Psoas muscle (tissue), 7 donors: ENCODE measurements at regions not wholly inside any gene's neighbourhood (a gene's known extent, or its start where the extent isn't known, plus 50 kb on each side); places are given as distances from the start of the nearest gene placed in this dataset.

ENCODE experiments used
- ATAC-seq, 4 donors: fragments of 200-7000 bp; cut with Tn5 transposase; one replicate each; pipeline ENCODE4 v1.9.1; 2020; ENCODE audit warnings: moderate library complexity in 3 of 4, mild to moderate bottlenecking in 2 of 4
- DNase-seq, 2 donors: peaks; one replicate each; pipeline ENCODE4 v3.0.0-alpha.2; 2020
- H3K27ac ChIP-seq: fragments of 200-600 bp; one replicate; pipeline ENCODE4 v1.8.0; 2022
- H3K27me3 ChIP-seq, 3 donors: fragments of 200-600 bp in 1 of 3; one replicate each; pipeline versions ENCODE4 v1.6.1 to v1.8.0; 2013 to 2022; ENCODE audit warnings: low read length in 2 of 3, mild to moderate bottlenecking in 2 of 3, moderate library complexity in 1 of 3; ENCODE audit not compliant: insufficient read depth in 3 of 3
- H3K36me3 ChIP-seq, 2 donors: fragments of 200-600 bp in 1 of 2; one replicate each; pipeline versions ENCODE4 v1.6.1 to v1.8.0; 2013 to 2022; ENCODE audit warnings: low read depth in 1 of 2, mild to moderate bottlenecking in 1 of 2, moderate library complexity in 1 of 2; ENCODE audit not compliant: insufficient read depth in 1 of 2
- H3K4me1 ChIP-seq: fragments of 200-600 bp; one replicate; pipeline ENCODE4 v1.8.0; 2022
- H3K4me3 ChIP-seq: fragments of 200-600 bp; one replicate; pipeline ENCODE4 v1.8.0; 2022; ENCODE audit warnings: mild to moderate bottlenecking
- H3K9me3 ChIP-seq: fragments of 200-600 bp; one replicate; pipeline ENCODE4 v1.8.0; 2022
- WGBS, 3 donors: extraction: QIAGEN DNeasy Blood & Tissue Kit; methylation state at CpG; one replicate each; pipeline versions ENCODE4 v1.1.6 to v1.1.7; 2013; 5-methylcytosine and 5-hydroxymethylcytosine counted together
- intact Hi-C, 2 donors: fragments of 100-400 bp; cut with DNase I; formaldehyde crosslinking; loops; one replicate each; pipeline versions ENCODE4 v1.11.0 to v1.14.2; 2022
- TF ChIP-seq, protein P1 (sequence below): fragments of 200-600 bp; IDR thresholded peaks from one replicate; pipeline ENCODE4 v1.8.0; 2022; ENCODE audit warnings: antibody characterized with exemption
- donor health status: healthy with polysubstance abuse.
- donor health status: DM: no; HTN: no; CAD: no; lungs with moderate emphysema.
- donor health status: Bipolar disorder and iron deficiency.
- donor health status: healthy.
- donor health status: DM: yes; HTN: yes; CAD: no.
- donor health status: DM: no; HTN: no; CAD: no.
- donor health status: DM: yes; HTN: yes; CAD: no.

DNA sequence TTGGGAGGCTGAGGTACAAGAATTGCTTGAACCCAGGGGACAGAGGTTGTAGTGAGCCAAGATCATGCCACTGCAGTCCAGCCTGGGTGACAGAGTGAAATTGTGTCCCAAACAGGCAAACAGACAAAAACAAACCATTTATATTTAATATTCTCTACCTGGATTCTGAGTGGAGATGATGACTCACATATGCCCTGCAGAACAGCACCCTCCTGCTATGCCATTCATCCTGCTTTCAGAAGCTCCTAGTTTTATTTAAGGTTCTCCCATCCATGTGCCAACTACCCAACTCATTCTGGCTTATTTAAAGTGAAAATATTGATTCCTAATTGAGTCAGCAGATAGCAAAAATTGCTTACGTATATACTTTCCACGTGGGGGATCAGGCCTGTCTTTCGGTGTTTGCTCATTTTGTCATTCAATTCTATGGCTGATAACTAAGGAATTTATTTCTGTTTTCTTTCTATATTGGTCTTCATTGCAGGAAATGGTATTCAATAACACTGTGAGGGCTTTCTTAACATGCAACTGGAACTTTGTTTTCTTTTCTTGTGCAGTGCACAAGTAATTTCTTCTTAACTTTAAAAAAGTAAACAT, 459.1 kb upstream of the JAG1 start:
- intact Hi-C loops = no loop called here
- H3K9me3 ChIP-seq = no peaks in the 10 kb centered on the region
- H3K27ac ChIP-seq = no peak overlapping the region
- no peak for ATAC-seq
- DNase-seq = no peak
- H3K4me1 ChIP-seq = no peaks in the 10 kb centered on the region
- no peaks in the 10 kb centered on the region for H3K36me3 ChIP-seq
- H3K27me3 ChIP-seq = no peaks in the 10 kb centered on the region
- TF ChIP-seq, protein P1, sequence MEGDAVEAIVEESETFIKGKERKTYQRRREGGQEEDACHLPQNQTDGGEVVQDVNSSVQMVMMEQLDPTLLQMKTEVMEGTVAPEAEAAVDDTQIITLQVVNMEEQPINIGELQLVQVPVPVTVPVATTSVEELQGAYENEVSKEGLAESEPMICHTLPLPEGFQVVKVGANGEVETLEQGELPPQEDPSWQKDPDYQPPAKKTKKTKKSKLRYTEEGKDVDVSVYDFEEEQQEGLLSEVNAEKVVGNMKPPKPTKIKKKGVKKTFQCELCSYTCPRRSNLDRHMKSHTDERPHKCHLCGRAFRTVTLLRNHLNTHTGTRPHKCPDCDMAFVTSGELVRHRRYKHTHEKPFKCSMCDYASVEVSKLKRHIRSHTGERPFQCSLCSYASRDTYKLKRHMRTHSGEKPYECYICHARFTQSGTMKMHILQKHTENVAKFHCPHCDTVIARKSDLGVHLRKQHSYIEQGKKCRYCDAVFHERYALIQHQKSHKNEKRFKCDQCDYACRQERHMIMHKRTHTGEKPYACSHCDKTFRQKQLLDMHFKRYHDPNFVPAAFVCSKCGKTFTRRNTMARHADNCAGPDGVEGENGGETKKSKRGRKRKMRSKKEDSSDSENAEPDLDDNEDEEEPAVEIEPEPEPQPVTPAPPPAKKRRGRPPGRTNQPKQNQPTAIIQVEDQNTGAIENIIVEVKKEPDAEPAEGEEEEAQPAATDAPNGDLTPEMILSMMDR = no peak
- H3K4me3 ChIP-seq = no peak overlapping the region
- WGBS, 3 donors = 84 to 87% (median 84%) methylated on average over 3 of the region's 3 CpGs

DNA sequence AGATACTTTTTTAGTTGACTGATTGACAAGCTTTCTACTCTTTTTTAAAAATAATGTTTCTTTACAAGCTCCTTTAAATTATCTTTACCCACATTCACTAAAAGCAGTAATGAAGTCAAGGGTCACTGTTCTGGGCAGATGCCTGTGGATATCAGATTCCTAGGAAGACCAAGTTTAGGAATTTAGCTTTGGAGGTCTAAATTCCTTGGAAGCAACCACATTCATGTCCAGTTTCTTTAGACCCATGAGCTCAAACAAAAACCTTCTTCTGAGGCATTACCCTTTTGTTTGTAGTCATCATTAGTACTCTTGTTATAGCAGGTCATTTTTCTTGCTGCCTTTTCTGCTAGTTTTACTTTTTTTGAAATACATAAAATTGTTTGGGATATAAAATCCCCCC, 462.9 kb upstream of the JAG1 start:
- Histone ChIP-seq H3K27me3 (no peaks in the 10 kb centered on the region), H3K4me1 (no peaks in the 10 kb centered on the region), H3K36me3 (no peaks in the 10 kb centered on the region), H3K4me3 (no peak overlapping the region), H3K27ac (no peak overlapping the region), H3K9me3 (no peaks in the 10 kb centered on the region)
- ATAC-seq (no peak), DNase-seq (no peak)
- intact Hi-C loops = no loop called here
- TF ChIP-seq, protein P1 = no peak

DNA sequence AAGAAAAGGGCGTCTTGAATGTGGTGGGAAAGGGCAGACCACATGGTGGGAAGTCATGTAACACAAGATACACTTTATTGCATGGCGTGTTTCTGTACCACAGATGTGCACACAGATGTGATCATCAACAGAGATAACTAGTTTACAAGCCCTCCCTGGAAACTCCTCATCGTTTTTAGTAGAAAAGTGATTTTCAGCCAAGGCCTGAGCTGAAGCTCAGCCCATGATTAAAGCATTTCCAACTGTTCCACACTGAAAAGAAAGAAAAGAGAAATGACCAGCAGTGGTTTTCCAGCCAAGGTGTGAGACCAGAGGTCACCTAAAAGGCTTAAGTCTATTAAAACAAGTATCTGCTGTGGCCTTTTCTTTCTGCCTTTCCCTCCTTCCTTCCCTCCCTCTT, 463.9 kb upstream of the JAG1 start:
- Histone ChIP-seq H3K4me1 (no peaks in the 10 kb centered on the region), H3K27me3 (no peaks in the 10 kb centered on the region), H3K9me3 (no peaks in the 10 kb centered on the region), H3K36me3 (no peaks in the 10 kb centered on the region), H3K4me3 (no peak overlapping the region), H3K27ac (no peak overlapping the region)
- DNase-seq (no peak), ATAC-seq (no peak)
- 62 to 71% (median 69%) methylated on average over 3 of the region's 3 CpGs for WGBS, 3 donors
- intact Hi-C loops = no loop called here
- TF ChIP-seq, protein P1 = no peak

DNA sequence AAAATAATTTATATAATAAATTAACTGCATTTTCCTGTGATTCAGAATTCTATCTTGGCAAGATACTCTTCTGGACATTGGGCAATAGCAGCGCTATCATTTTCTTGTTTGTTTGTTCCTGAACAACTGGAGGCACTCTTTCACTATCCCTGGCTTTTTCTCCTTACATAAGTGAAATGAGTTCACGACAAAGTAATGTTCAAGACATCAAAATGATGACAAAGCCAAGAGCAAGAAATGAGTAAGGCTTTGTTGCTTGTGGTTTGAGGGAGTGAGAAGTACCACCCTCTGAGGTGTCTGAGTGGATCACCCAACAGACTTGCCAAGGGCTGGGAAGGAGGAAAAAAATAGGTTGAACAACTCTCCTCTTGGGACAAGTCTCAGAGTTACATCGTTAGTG, 466.6 kb upstream of the JAG1 start:
- no peak for DNase-seq
- ATAC-seq = peak in 2 of 4 donors; percentile 24 to 34
- TF ChIP-seq, protein P1 = no peak
- no peaks in the 10 kb centered on the region for H3K27me3 ChIP-seq
- no peak overlapping the region for H3K27ac ChIP-seq
- no peaks in the 10 kb centered on the region for H3K36me3 ChIP-seq
- WGBS, 3 donors = 51 to 56% (median 52%) methylated on average over 3 of the region's 3 CpGs
- no peaks in the 10 kb centered on the region for H3K9me3 ChIP-seq
- H3K4me1 ChIP-seq = no peaks in the 10 kb centered on the region
- intact Hi-C loops = no loop called here
- no peak overlapping the region for H3K4me3 ChIP-seq

DNA sequence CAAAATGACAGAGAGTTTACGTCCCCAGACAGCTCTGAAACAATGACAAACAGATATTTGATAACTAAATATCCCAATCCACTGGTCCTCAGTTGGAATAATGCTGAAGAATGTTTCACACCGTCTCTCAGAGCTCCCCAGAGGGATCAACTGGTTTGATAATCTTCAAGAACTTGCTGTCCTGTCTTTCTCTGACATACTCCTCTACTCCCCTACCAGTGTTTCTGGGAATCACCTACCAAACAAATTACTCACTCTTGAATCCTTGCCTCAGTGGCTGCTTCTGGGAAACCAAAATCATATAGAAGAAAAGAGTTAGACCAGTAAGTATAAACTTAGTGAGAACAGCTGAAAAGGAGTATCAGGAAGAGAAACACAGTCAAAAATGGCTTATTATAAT, 469.7 kb upstream of the JAG1 start:
- Histone ChIP-seq H3K4me3 (no peak overlapping the region), H3K27me3 (no peaks in the 10 kb centered on the region), H3K9me3 (no peaks in the 10 kb centered on the region), H3K27ac (no peak overlapping the region), H3K36me3 (no peaks in the 10 kb centered on the region), H3K4me1 (no peaks in the 10 kb centered on the region)
- WGBS, 3 donors = 54 to 63% (median 58%) methylated on average over 2 of the region's 2 CpGs
- intact Hi-C loops = no loop called here
- TF ChIP-seq, protein P1 = no peak
- no peak for ATAC-seq
- no peak for DNase-seq
